A549 (cell line): ENCODE measurements at regions not wholly inside any gene's neighbourhood (a gene's known extent, or its start where the extent isn't known, plus 50 kb on each side); places are given as distances from the start of the nearest gene placed in this dataset.

Experiments
- ATAC-seq, 2 experiments: fragments of 200-7000 bp in 1 of 2; fragments of >200 bp in 1 of 2; cut with Nextera tagmentation in 1 of 2; cut with Tn5 transposase in 1 of 2; 3 replicates each; pipeline versions ENCODE4 v1.8.0 to v1.9.1; 2018 to 2020; ENCODE audit warnings: mild to moderate bottlenecking in 1 of 2, moderate library complexity in 1 of 2
- CTCF ChIA-PET: fragments of 300-600 bp; sonication (Branson Sonifier 250); formaldehyde crosslinking; extraction: SDS; loops from one replicate; lab custom pipeline; 2021; ENCODE audit warnings: antibody characterized with exemption, inconsistent platforms; lab: Yijun Ruan, JAX
- POLR2A ChIA-PET: fragments of 350-600 bp; formaldehyde crosslinking; extraction: SDS; loops from one replicate; lab custom pipeline; 2021; ENCODE audit warnings: antibody characterized with exemption, inconsistent platforms; lab: Yijun Ruan, JAX
- DNase-seq, 2 experiments: peaks; one replicate each; pipeline versions ENCODE4 v3.0.0 to v3.0.0-alpha.2; 2011 to 2016; ENCODE audit warnings: low read depth in 1 of 2, low spot score in 1 of 2
- FAIRE-seq: peaks from 2 replicates; lab custom pipeline; 2011; peaks lifted over from hg19 to GRCh38; lab: Jason Lieb, UNC
- H3K27ac ChIP-seq, 2 experiments: fragments of >200 bp; sonication (Bioruptor Twin); formaldehyde crosslinking; 3 replicates each; pipeline ENCODE4 v1.5.1; 2016 to 2017
- H3K4me1 ChIP-seq: fragments of >200 bp; sonication (Bioruptor Twin); formaldehyde crosslinking; 3 replicates; pipeline ENCODE4 v1.6.1; 2016
- H3K4me2 ChIP-seq: fragments of >200 bp; sonication (Bioruptor Twin); formaldehyde crosslinking; 3 replicates; pipeline ENCODE4 v1.6.1; 2016
- H3K4me3 ChIP-seq: fragments of >200 bp; sonication (Bioruptor Twin); formaldehyde crosslinking; 3 replicates; pipeline ENCODE4 v1.5.1; 2016
- H3K9me3 ChIP-seq: fragments of >200 bp; sonication (Bioruptor Twin); formaldehyde crosslinking; 3 replicates; pipeline ENCODE4 v1.6.1; 2016
- CBX8 ChIP-seq: fragments of 200-600 bp; sonication (generic); IDR thresholded peaks from 2 replicates; pipeline ENCODE4 v1.6.1; 2016
- CHD2 ChIP-seq: fragments of 150-350 bp; IDR thresholded peaks from 2 replicates; pipeline ENCODE4 v1.6.1; 2014; ENCODE audit warnings: low read length; ENCODE audit not compliant: partially characterized antibody
- EHF ChIP-seq: fragments of 250-450 bp; sonication (Bioruptor Pico); IDR thresholded peaks from 2 replicates; pipeline ENCODE4 v1.5.0; 2020; ENCODE audit warnings: mild to moderate bottlenecking
- EHMT2 ChIP-seq: fragments of 200-600 bp; sonication (generic); IDR thresholded peaks from 2 replicates; pipeline ENCODE4 v1.6.1; 2016; ENCODE audit warnings: antibody characterized with exemption, low read depth, mild to moderate bottlenecking, moderate library complexity
- EP300 ChIP-seq, 2 experiments: fragments of >200 bp; sonication (Bioruptor Twin); formaldehyde crosslinking; IDR thresholded peaks; 2 replicates in 1 of 2; 3 replicates in 1 of 2; pipeline ENCODE4 v1.6.1; 2016 to 2017
- FOXS1 ChIP-seq: fragments of 250-450 bp; sonication (Bioruptor Pico); IDR thresholded peaks from 2 replicates; pipeline ENCODE4 v1.5.0; 2020; ENCODE audit warnings: mild to moderate bottlenecking, moderate library complexity
- HOXB13 ChIP-seq: fragments of 250-450 bp; sonication (Bioruptor Pico); IDR thresholded peaks from 2 replicates; pipeline ENCODE4 v1.5.0; 2020; ENCODE audit warnings: low read depth, mild to moderate bottlenecking, moderate library complexity
- HOXB5 ChIP-seq: fragments of 250-450 bp; sonication (Bioruptor Pico); IDR thresholded peaks from 2 replicates; pipeline ENCODE4 v1.5.0; 2020; ENCODE audit warnings: mild to moderate bottlenecking, moderate library complexity
- JUNB ChIP-seq: fragments of >200 bp; sonication (Bioruptor Twin); formaldehyde crosslinking; IDR thresholded peaks from 2 replicates; pipeline ENCODE4 v1.6.1; 2016
- KDM5A ChIP-seq: fragments of 200-600 bp; sonication (generic); IDR thresholded peaks from 2 replicates; pipeline ENCODE4 v1.6.1; 2016; ENCODE audit warnings: antibody characterized with exemption, mild to moderate bottlenecking
- MAZ ChIP-seq: fragments of 150-350 bp; IDR thresholded peaks from 2 replicates; pipeline ENCODE4 v1.6.1; 2014; ENCODE audit warnings: antibody characterized with exemption, low read depth, low read length, borderline replicate concordance
- MYC ChIP-seq: IDR thresholded peaks from 2 replicates; pipeline ENCODE4 v1.6.1; 2012; ENCODE audit warnings: mild to moderate bottlenecking, inconsistent platforms, low read length, improper control_type of control experiment, borderline replicate concordance
- NR3C1 ChIP-seq: fragments of >200 bp; sonication (Bioruptor Twin); formaldehyde crosslinking; IDR thresholded peaks from 3 replicates; pipeline ENCODE4 v1.6.1; 2017
- RARB ChIP-seq: fragments of 250-450 bp; sonication (Bioruptor Pico); IDR thresholded peaks from 2 replicates; pipeline ENCODE4 v1.8.0; 2021; ENCODE audit warnings: mild to moderate bottlenecking, moderate library complexity
- RCOR1 ChIP-seq: fragments of 150-350 bp; IDR thresholded peaks from 2 replicates; pipeline ENCODE4 v1.6.1; 2014; ENCODE audit warnings: antibody characterized with exemption, low read length, low read depth
- RFX5 ChIP-seq: fragments of 450-650 bp; IDR thresholded peaks from 2 replicates; pipeline ENCODE4 v1.7.1; 2014; ENCODE audit warnings: antibody characterized with exemption, mild to moderate bottlenecking, moderate library complexity
- SMC3 ChIP-seq: fragments of >200 bp; sonication (Bioruptor Twin); formaldehyde crosslinking; IDR thresholded peaks from 3 replicates; pipeline ENCODE4 v1.6.1; 2018; ENCODE audit warnings: inconsistent platforms
- SREBF2 ChIP-seq: fragments of 450-650 bp; IDR thresholded peaks from 2 replicates; pipeline ENCODE4 v1.6.1; 2014; ENCODE audit warnings: mild to moderate bottlenecking, moderate library complexity
- TP53 ChIP-seq: fragments of 250-450 bp; sonication (Bioruptor Pico); IDR thresholded peaks from 2 replicates; pipeline ENCODE4 v1.5.0; 2021; ENCODE audit warnings: mild to moderate bottlenecking, moderate library complexity
- ZC3H11A ChIP-seq: fragments of 450-650 bp; IDR thresholded peaks from 2 replicates; pipeline ENCODE4 v1.6.1; 2014; ENCODE audit warnings: antibody characterized with exemption, mild to moderate bottlenecking
- ZNF302 ChIP-seq: fragments of 250-450 bp; sonication (Bioruptor Pico); IDR thresholded peaks from 2 replicates; pipeline ENCODE4 v1.9.0; 2021; ENCODE audit warnings: inconsistent platforms, mild to moderate bottlenecking, moderate library complexity
- WGBS: methylation state at CpG from one replicate; pipeline ENCODE4 v1.1.6; 2017; ENCODE audit errors: missing lambda C conversion rate; 5-methylcytosine and 5-hydroxymethylcytosine counted together
- TF ChIP-seq, protein P1 (sequence below): fragments of >200 bp; sonication (Bioruptor Twin); formaldehyde crosslinking; IDR thresholded peaks from 3 replicates; pipeline ENCODE4 v1.5.1; 2016
- TF ChIP-seq, protein P2 (sequence below): fragments of 450-650 bp; IDR thresholded peaks from 2 replicates; pipeline ENCODE4 v1.6.1; 2014; ENCODE audit warnings: antibody characterized with exemption
- TF ChIP-seq, protein P3 (sequence below): IDR thresholded peaks from 2 replicates; pipeline ENCODE4 v1.6.1; 2012

DNA sequence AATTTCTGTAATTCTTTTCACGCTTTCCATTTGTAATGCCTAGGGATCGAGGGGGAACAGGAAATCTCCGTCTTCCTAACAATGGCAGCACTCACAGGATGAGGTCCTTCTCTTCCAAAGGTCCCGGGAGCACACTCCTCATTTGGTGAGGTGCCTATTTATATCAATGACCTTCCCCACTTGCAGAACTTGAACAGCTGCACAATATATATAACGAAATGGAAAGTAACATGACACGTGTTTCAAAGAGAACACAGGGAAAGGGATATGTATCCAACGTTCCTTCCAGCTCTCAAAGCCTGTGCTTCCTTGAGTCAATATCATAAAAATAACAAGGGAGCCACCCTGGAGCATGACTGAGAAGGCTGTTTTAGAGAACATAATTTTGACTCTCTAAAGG, 78.6 kb upstream of the RBM24 start:
- Histone ChIP-seq H3K4me1 (no peaks in the 10 kb centered on the region), H3K27ac (no peak overlapping the region), H3K4me3 (no peak overlapping the region), H3K9me3 (no peaks in the 10 kb centered on the region), H3K4me2 (no peak overlapping the region)
- FAIRE-seq, result no peak
- ChIA-PET POLR2A (no interaction called here), CTCF (no interaction called here)
- WGBS, result 69% methylated on average over 7 of the region's 7 CpGs
- TF ChIP-seq JUNB, result no peak
- no peak for TF ChIP-seq MYC
- TF ChIP-seq RCOR1, result no peak
- DNase-seq, result no peak
- ATAC-seq, result no peak

DNA sequence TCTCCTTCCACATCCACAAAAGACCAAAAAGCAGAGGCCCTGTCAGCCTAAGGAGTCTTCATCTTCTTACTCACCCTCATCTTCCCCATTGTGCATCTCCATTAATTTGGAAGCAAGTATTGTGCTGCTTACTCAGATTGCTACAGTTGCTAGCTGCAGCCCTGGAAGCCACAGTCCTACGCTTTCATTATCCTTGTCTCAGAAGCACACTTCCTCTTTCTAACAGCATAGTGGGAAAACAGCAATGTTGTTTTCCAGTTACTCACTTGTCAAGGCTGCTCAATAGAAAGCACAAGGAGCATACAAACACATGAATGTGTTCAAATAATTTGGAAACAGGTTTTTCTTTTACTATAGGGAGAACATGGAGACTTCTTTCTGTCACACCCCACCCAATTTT, 76.6 kb upstream of the RBM24 start:
- 92% methylated on average over 1 of the region's 1 CpG for WGBS
- no peaks in the 10 kb centered on the region for H3K4me1 ChIP-seq
- TF ChIP-seq EHF (CRISPR knock-in tag) (no peak), SREBF2 (no peak), EP300 (IDR thresholded peaks at IDR 0.05) (no peak), MYC (no peak), RARB (CRISPR knock-in tag) (no peak), HOXB13 (no peak), HOXB5 (CRISPR knock-in tag) (no peak), NR3C1 (no peak), TP53 (CRISPR knock-in tag) (no peak), ZC3H11A (no peak), EHMT2 (no peak), SMC3 (no peak), CHD2 (no peak), MAZ (no peak)
- TF ChIP-seq, protein P1, sequence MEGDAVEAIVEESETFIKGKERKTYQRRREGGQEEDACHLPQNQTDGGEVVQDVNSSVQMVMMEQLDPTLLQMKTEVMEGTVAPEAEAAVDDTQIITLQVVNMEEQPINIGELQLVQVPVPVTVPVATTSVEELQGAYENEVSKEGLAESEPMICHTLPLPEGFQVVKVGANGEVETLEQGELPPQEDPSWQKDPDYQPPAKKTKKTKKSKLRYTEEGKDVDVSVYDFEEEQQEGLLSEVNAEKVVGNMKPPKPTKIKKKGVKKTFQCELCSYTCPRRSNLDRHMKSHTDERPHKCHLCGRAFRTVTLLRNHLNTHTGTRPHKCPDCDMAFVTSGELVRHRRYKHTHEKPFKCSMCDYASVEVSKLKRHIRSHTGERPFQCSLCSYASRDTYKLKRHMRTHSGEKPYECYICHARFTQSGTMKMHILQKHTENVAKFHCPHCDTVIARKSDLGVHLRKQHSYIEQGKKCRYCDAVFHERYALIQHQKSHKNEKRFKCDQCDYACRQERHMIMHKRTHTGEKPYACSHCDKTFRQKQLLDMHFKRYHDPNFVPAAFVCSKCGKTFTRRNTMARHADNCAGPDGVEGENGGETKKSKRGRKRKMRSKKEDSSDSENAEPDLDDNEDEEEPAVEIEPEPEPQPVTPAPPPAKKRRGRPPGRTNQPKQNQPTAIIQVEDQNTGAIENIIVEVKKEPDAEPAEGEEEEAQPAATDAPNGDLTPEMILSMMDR, result no peak
- TF ChIP-seq, protein P2, sequence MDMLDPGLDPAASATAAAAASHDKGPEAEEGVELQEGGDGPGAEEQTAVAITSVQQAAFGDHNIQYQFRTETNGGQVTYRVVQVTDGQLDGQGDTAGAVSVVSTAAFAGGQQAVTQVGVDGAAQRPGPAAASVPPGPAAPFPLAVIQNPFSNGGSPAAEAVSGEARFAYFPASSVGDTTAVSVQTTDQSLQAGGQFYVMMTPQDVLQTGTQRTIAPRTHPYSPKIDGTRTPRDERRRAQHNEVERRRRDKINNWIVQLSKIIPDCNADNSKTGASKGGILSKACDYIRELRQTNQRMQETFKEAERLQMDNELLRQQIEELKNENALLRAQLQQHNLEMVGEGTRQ, result no peak
- TF ChIP-seq, protein P3, sequence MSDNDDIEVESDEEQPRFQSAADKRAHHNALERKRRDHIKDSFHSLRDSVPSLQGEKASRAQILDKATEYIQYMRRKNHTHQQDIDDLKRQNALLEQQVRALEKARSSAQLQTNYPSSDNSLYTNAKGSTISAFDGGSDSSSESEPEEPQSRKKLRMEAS, result no peak
- no peak for DNase-seq
- ChIA-PET POLR2A (no interaction called here), CTCF (no interaction called here)
- H3K27ac ChIP-seq, result no peak overlapping the region
- no peak overlapping the region for H3K4me3 ChIP-seq
- no peak for FAIRE-seq
- no peaks in the 10 kb centered on the region for H3K9me3 ChIP-seq
- no peak for ATAC-seq
- H3K4me2 ChIP-seq, result no peak overlapping the region

DNA sequence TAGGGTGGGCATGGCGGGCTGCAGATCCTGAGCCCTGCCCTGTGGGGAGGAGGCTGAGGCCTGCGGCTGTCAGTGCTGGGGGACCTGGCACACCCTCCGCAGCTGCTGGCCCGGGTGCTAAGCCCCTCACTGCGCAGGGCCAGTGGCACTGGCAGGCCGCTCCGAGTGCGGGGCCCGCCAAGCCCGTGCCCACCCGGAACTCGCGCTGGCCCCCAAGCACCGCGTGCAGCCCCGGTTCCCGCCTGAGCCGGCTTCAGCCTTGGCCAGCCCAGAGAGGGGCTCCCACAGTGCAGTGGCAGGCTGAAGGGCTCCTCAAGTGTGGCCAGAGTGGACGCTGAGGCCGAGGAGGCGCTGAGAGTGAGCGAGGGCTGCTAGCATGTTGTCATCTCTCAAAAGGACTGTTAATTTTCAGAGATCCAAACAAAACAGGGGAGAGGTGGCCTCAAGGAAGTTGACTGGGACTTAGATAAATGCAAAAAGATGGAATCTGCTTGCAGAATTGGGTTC, 74.5 kb upstream of the RBM24 start:
- ChIA-PET POLR2A (no interaction called here), CTCF (no interaction called here)
- 91% methylated on average over 4 of the region's 22 CpGs for WGBS
- FAIRE-seq, result no peak
- no peak overlapping the region for H3K27ac ChIP-seq
- no peak overlapping the region for H3K4me2 ChIP-seq
- no peaks in the 10 kb centered on the region for H3K9me3 ChIP-seq
- no peak for ATAC-seq
- no peaks in the 10 kb centered on the region for H3K4me1 ChIP-seq
- no peak overlapping the region for H3K4me3 ChIP-seq
- no peak for DNase-seq
- no peak for TF ChIP-seq TP53 (CRISPR knock-in tag)
- no peak for TF ChIP-seq KDM5A
- TF ChIP-seq RARB (CRISPR knock-in tag), result no peak
- no peak for TF ChIP-seq CBX8
- TF ChIP-seq RFX5, result no peak
- no peak for TF ChIP-seq FOXS1 (CRISPR knock-in tag)
- TF ChIP-seq JUNB, result no peak
- TF ChIP-seq ZNF302, result no peak
- TF ChIP-seq, protein P3, result no peak
- TF ChIP-seq EHF (CRISPR knock-in tag), result no peak
- TF ChIP-seq, all 56 proteins: peak for 0
